HEK293T (cell line): ENCODE measurements at regions not wholly inside any gene's neighbourhood (a gene's known extent, or its start where the extent isn't known, plus 50 kb on each side); places are given as distances from the start of the nearest gene placed in this dataset.

Experiments
- ELF4 ChIP-seq: fragments of 450-650 bp; IDR thresholded peaks from 2 replicates; pipeline ENCODE4 v1.6.1; 2017; ENCODE audit warnings: antibody characterized with exemption
- FOXM1 ChIP-seq: fragments of 450-650 bp; IDR thresholded peaks from 2 replicates; pipeline ENCODE4 v1.6.1; 2017; ENCODE audit warnings: mild to moderate bottlenecking, borderline replicate concordance
- HDGF ChIP-seq: fragments of 450-650 bp; IDR thresholded peaks from 2 replicates; pipeline ENCODE4 v1.6.1; 2017; ENCODE audit warnings: antibody characterized with exemption, borderline replicate concordance
- SP1 ChIP-seq: fragments of 450-650 bp; IDR thresholded peaks from 2 replicates; pipeline ENCODE4 v1.6.1; 2017
- SUZ12 ChIP-seq: fragments of 450-650 bp; IDR thresholded peaks from 2 replicates; pipeline ENCODE4 v1.6.1; 2016; ENCODE audit warnings: mild to moderate bottlenecking
- TF ChIP-seq, protein P1 (sequence below): fragments of 450-650 bp; IDR thresholded peaks from 2 replicates; pipeline ENCODE4 v1.6.1; 2016

DNA sequence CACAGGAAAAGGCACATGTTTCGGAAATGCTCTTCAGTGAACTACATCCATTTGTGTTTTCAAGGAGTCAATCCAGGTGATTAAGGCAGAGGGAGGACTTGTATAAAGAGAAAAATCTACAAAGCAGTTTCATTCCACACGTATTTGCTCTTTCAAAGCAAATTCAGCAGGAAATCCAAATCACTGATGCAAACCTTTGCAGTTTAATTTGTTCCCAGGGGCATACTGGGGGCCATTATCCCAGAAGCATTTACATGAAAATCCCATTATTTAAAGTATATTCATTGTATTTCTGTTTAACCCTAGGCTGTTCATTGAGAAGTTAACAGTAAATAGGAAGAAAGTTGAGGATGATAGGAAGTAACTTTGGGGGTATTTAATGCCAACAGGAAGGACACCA lies 147.9 kb downstream of the PMP22 start:
- TF ChIP-seq SUZ12, result no peak
- TF ChIP-seq SP1, result no peak
- TF ChIP-seq HDGF, result no peak
- TF ChIP-seq FOXM1, result no peak
- no peak for TF ChIP-seq ELF4
- TF ChIP-seq, protein P1, sequence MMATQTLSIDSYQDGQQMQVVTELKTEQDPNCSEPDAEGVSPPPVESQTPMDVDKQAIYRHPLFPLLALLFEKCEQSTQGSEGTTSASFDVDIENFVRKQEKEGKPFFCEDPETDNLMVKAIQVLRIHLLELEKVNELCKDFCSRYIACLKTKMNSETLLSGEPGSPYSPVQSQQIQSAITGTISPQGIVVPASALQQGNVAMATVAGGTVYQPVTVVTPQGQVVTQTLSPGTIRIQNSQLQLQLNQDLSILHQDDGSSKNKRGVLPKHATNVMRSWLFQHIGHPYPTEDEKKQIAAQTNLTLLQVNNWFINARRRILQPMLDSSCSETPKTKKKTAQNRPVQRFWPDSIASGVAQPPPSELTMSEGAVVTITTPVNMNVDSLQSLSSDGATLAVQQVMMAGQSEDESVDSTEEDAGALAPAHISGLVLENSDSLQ, result no peak
